ENCODE measurements at regions not wholly inside any gene's neighbourhood (a gene's known extent, or its start where the extent isn't known, plus 50 kb on each side); places are given as distances from the start of the nearest gene placed in this dataset.

DNA sequence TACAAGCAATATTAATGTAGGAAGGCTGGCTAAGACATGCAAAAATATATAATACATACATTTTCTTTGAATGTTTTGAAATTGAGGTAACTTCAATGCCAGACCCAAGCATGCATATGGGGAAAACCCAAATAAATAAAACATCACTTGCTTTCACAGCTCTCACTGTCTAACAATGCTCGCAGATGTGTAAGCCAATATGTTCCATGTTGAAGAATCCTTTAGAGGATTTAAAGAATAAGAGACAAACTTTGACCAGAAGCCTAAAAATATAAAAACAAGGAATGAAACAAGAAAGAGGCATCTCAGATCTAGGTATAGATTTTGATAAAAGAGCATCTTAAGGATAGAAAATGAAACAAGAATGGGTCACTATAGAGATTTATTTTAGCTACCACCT, 354.2 kb downstream of the CDH10 start:
- no peak for FAIRE-seq
- TF ChIP-seq, protein P1, sequence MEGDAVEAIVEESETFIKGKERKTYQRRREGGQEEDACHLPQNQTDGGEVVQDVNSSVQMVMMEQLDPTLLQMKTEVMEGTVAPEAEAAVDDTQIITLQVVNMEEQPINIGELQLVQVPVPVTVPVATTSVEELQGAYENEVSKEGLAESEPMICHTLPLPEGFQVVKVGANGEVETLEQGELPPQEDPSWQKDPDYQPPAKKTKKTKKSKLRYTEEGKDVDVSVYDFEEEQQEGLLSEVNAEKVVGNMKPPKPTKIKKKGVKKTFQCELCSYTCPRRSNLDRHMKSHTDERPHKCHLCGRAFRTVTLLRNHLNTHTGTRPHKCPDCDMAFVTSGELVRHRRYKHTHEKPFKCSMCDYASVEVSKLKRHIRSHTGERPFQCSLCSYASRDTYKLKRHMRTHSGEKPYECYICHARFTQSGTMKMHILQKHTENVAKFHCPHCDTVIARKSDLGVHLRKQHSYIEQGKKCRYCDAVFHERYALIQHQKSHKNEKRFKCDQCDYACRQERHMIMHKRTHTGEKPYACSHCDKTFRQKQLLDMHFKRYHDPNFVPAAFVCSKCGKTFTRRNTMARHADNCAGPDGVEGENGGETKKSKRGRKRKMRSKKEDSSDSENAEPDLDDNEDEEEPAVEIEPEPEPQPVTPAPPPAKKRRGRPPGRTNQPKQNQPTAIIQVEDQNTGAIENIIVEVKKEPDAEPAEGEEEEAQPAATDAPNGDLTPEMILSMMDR (IDR thresholded peaks at IDR 0.05; ENCODE audit: insufficient read depth, missing control alignments), result no peak
- DNase-seq (ENCODE audit: insufficient read length, low spot score), result no peak

DNA sequence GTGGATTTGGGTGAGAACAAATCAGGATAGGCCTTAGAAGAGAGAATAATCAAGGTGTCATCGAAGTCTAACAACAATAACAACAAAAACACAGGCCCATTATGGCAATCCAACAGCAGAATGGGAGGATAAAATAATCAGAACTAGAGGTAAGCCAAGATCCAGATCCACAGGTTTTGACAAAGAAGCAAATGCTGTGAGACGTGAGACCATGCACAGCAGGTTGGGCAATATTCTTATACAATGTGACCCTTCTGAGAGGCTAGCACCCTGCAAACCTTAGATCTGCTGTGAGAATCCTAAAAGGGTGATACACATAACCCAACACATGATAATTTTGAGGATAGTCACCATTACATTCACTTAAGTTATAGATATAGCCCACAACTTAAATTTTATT, 352.9 kb downstream of the CDH10 start:
- TF ChIP-seq, protein P1 (IDR thresholded peaks at IDR 0.05; ENCODE audit: insufficient read depth, missing control alignments), result no peak
- FAIRE-seq, result peak; percentile 44

DNA sequence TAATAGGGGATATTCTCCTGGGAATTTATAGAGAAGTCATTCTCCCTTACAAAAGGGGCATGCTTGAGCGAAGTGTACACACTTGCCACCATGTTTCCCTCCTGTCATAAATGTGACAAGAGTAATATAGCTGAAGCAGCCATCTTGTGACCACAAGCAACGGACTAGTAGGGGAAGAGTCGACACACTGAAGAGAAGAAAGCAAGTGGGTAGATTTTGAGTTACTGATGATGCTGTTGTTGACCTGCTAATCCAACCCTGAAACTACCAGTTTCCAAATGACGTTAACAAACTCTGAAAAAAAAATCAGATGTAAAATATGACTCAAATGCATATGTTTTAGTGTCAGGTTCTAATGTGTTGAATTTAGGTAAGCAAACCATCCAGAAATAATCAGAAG, 350.4 kb downstream of the CDH10 start:
- FAIRE-seq, result no peak
- DNase-seq (ENCODE audit: insufficient read length, low spot score), result no peak
- TF ChIP-seq, protein P1 (IDR thresholded peaks at IDR 0.05; ENCODE audit: insufficient read depth, missing control alignments), result no peak

More for the DNA sequence above, 352.9 kb downstream of the CDH10 start:
- DNase-seq (ENCODE audit: insufficient read length, low spot score), result no peak

DNA sequence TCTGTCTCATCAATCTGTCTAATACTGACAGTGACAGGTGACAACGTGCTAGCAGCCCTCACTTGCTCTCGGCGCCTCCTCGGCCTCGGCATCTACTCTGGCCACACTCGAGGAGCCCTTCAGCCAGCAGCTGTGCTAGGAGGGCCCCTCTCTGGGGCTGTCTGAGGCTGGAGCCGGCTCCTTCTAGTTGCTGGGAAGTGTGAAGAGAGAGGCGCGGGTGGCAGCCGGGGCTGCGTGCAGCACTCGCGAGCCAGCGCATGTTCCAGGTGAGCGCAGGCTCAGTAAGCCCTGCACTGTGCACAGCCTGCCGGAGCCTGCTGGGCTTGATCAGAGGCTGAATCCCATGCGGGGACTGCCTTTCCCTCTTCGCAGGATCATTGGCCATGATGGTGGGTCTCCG, 330.7 kb downstream of the CDH10 start:
- FAIRE-seq, result no peak
- TF ChIP-seq, protein P1 (IDR thresholded peaks at IDR 0.05; ENCODE audit: insufficient read depth, missing control alignments), result no peak
- no peak for DNase-seq (ENCODE audit: insufficient read length, low spot score)

DNA sequence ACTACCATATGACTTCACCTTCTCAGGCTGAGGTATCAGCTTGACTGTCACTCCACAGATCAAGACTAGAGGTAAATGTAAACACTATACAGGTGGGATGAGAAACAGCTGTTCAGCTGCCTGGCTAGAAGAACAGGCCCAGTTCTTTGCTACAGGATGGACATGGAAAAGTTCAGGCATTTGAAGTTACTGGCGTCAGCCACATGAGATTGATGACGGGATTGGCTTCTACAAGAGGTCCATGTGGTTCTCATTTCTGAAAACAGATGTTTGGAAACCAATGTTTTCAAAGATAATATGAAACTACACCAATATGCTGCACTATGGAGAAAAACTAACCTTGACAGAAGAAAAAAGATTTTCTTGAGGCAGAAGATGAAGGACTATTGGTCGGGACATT, 324.1 kb downstream of the CDH10 start:
- TF ChIP-seq, protein P1 (IDR thresholded peaks at IDR 0.05; ENCODE audit: insufficient read depth, missing control alignments), result no peak
- no peak for DNase-seq (ENCODE audit: insufficient read length, low spot score)
- no peak for FAIRE-seq

DNA sequence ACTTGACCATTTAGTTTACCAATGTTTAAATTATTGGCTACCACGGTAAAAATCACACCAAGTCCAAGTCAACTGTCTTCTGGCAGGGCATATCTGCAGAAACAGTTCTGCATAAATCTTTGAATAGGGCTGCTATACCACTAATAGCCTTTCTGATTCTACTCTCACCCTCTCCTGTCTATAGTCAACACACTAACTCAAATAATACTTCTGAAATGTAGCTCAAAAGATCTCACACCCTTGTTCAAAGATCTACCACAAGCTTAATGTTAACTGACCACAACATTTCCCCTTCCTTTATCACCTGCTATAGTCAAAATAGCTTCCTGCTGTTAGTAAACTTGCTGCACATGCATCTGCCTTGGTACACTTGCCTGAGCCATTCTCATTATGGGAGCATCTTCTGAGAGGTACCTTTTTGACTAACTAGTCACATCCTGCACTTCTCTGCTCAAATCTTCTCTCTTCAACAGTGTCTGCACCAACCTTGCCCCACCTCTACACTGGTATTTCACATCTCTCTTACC, 319.4 kb downstream of the CDH10 start:
- no peak for FAIRE-seq
- TF ChIP-seq, protein P1 (IDR thresholded peaks at IDR 0.05; ENCODE audit: insufficient read depth, missing control alignments), result no peak
- no peak for DNase-seq (ENCODE audit: insufficient read length, low spot score)

DNA sequence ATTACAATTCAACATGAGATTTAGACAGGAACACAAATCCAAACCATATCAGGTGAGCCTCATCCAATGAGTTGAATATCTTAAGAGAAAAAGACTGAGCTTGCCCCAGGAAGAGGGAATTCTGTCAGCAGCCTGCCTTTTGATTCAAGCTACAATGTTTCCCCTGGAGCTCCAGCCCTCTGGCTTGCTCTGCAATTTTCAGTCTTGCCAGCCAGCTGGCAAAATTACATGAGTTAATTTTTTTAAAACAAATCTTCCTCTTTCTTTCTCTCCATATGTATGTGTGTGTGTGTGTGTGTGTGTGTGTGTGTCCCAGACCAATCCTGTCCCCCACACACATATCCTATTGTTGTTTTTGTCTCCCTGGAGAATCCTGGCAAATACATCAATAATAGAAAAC, 313.2 kb downstream of the CDH10 start:
- TF ChIP-seq, protein P1 (IDR thresholded peaks at IDR 0.05; ENCODE audit: insufficient read depth, missing control alignments), result no peak
- DNase-seq (ENCODE audit: insufficient read length, low spot score), result no peak
- no peak for FAIRE-seq

Data from D721Med (cell line).